ENCODE measurements at regions not wholly inside any gene's neighbourhood (a gene's known extent, or its start where the extent isn't known, plus 50 kb on each side); places are given as distances from the start of the nearest gene placed in this dataset.

DNA sequence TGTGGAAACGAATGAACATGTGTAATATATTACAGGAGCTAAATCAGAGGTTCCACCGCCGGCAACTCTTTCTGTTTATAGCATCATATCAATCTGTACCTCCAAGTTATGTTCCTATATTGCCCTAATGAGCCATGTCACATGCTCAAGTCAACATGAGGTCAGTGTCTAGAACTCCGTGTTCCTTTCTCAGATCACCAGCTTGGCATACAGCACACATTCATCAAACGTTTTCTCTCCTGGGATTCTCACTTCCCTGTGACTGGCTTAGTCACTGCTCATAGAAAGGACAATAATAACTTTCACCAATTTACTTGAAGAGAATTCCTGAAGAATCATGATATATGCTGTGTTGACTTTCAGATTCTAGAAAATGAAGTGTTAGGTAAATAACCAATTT lies 532.0 kb upstream of the SPANXN1 start:
- TF ChIP-seq POLR2A (IDR thresholded peaks at IDR 0.05) = no peak
- TF ChIP-seq, protein P1, sequence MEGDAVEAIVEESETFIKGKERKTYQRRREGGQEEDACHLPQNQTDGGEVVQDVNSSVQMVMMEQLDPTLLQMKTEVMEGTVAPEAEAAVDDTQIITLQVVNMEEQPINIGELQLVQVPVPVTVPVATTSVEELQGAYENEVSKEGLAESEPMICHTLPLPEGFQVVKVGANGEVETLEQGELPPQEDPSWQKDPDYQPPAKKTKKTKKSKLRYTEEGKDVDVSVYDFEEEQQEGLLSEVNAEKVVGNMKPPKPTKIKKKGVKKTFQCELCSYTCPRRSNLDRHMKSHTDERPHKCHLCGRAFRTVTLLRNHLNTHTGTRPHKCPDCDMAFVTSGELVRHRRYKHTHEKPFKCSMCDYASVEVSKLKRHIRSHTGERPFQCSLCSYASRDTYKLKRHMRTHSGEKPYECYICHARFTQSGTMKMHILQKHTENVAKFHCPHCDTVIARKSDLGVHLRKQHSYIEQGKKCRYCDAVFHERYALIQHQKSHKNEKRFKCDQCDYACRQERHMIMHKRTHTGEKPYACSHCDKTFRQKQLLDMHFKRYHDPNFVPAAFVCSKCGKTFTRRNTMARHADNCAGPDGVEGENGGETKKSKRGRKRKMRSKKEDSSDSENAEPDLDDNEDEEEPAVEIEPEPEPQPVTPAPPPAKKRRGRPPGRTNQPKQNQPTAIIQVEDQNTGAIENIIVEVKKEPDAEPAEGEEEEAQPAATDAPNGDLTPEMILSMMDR (IDR thresholded peaks at IDR 0.05) = no peak

Measured in thyroid gland (tissue), 4 donors.